Glutamatergic neuron (in vitro differentiated cells): ENCODE measurements at regions not wholly inside any gene's neighbourhood (a gene's known extent, or its start where the extent isn't known, plus 50 kb on each side); places are given as distances from the start of the nearest gene placed in this dataset.

Experiments
- DNase-seq: peaks from one replicate; pipeline ENCODE4 v3.0.0; 2022
- H3K27ac Mint-ChIP-seq: one replicate; pipeline ENCODE4 v1.8.0; 2020; ENCODE audit warnings: mild to moderate bottlenecking, mixed read lengths, inconsistent platforms; ENCODE audit not compliant: unreplicated experiment
- H3K27me3 Mint-ChIP-seq: one replicate; pipeline ENCODE4 v1.8.0; 2020; ENCODE audit warnings: mild to moderate bottlenecking, moderate library complexity, mixed read lengths, inconsistent platforms; ENCODE audit not compliant: unreplicated experiment
- H3K36me3 Mint-ChIP-seq: one replicate; pipeline ENCODE4 v1.8.0; 2020; ENCODE audit warnings: mild to moderate bottlenecking, mixed read lengths, inconsistent platforms; ENCODE audit not compliant: unreplicated experiment
- H3K4me1 Mint-ChIP-seq: one replicate; pipeline ENCODE4 v1.8.0; 2020; ENCODE audit warnings: mild to moderate bottlenecking, low read depth, mixed read lengths, inconsistent platforms; ENCODE audit not compliant: unreplicated experiment
- H3K4me3 Mint-ChIP-seq: one replicate; pipeline ENCODE4 v1.8.0; 2020; ENCODE audit warnings: mild to moderate bottlenecking, mixed read lengths, inconsistent platforms; ENCODE audit not compliant: unreplicated experiment
- H3K9me3 Mint-ChIP-seq: one replicate; pipeline ENCODE4 v1.8.0; 2020; ENCODE audit warnings: mild to moderate bottlenecking, moderate library complexity, mixed read lengths, inconsistent platforms; ENCODE audit not compliant: unreplicated experiment
- CTCF ChIP-seq: fragments of 200-600 bp; sonication (generic); IDR thresholded peaks from one replicate; pipeline ENCODE4 v1.5.0; 2021; ENCODE audit not compliant: partially characterized antibody, unreplicated experiment

- no peak for DNase-seq
- no peak for TF ChIP-seq CTCF
- Mint-ChIP-seq H3K9me3 (peaks cover 3% of the 10 kb centered on the region), H3K4me1 (peaks cover 5% of the 10 kb centered on the region), H3K36me3 (peaks cover 3% of the 10 kb centered on the region), H3K4me3 (no peak overlapping the region), H3K27ac (no peak overlapping the region), H3K27me3 (no peaks in the 10 kb centered on the region)
These were observed 71.1 kb upstream of the DGKG start for GRCh38 chr3:186432944-186433732.

- no peak for TF ChIP-seq CTCF
- Mint-ChIP-seq H3K27ac (no peak overlapping the region), H3K4me1 (peaks cover 11% of the 10 kb centered on the region), H3K4me3 (no peak overlapping the region), H3K36me3 (peaks cover 3% of the 10 kb centered on the region), H3K27me3 (no peaks in the 10 kb centered on the region), H3K9me3 (peaks cover 3% of the 10 kb centered on the region)
- no peak for DNase-seq
These were observed 70.2 kb upstream of the DGKG start for GRCh38 chr3:186432189-186432588.

GRCh38 chr3:186427627-186428281 lies 65.7 kb upstream of the DGKG start:
- H3K27ac Mint-ChIP-seq = no peak overlapping the region
- H3K9me3 Mint-ChIP-seq = no peaks in the 10 kb centered on the region
- no peaks in the 10 kb centered on the region for H3K27me3 Mint-ChIP-seq
- peaks cover 12% of the 10 kb centered on the region for H3K4me1 Mint-ChIP-seq
- no peaks in the 10 kb centered on the region for H3K36me3 Mint-ChIP-seq
- no peak overlapping the region for H3K4me3 Mint-ChIP-seq
- DNase-seq = no peak
- no peak for TF ChIP-seq CTCF

- Mint-ChIP-seq H3K27me3 (no peaks in the 10 kb centered on the region), H3K9me3 (no peaks in the 10 kb centered on the region), H3K4me1 (peaks cover 12% of the 10 kb centered on the region), H3K36me3 (no peaks in the 10 kb centered on the region), H3K4me3 (no peak overlapping the region), H3K27ac (no peak overlapping the region)
- DNase-seq = no peak
- peak; percentile 42 for TF ChIP-seq CTCF
These were observed 64.0 kb upstream of the DGKG start for GRCh38 chr3:186425788-186426730.
